GM19025 (cell line): ENCODE measurements at regions not wholly inside any gene's neighbourhood (a gene's known extent, or its start where the extent isn't known, plus 50 kb on each side); places are given as distances from the start of the nearest gene placed in this dataset.

Experiments used
- ATAC-seq: cut with Tn5 transposase; IDR thresholded peaks from one replicate; pipeline ENCODE4 v1.9.1; 2021; ENCODE audit warnings: mild to moderate bottlenecking, low read depth, moderate library complexity; ENCODE audit not compliant: unreplicated experiment

GRCh38 chr6:54440549-54440948, 132.3 kb downstream of the TINAG start:
- no peak for ATAC-seq

GRCh38 chr6:54441020-54441419, 132.8 kb downstream of the TINAG start:
- ATAC-seq: no peak

- no peak for ATAC-seq
Measured at GRCh38 chr6:54441687-54442248, 133.5 kb downstream of the TINAG start.

- no peak for ATAC-seq
Measured at GRCh38 chr6:54445207-54445606, 137.0 kb downstream of the TINAG start.

GRCh38 chr6:54448617-54449016, 140.4 kb downstream of the TINAG start:
- ATAC-seq: no peak

GRCh38 chr6:54451516-54451915, 143.3 kb downstream of the TINAG start:
- ATAC-seq: no peak

- ATAC-seq: no peak
Measured at GRCh38 chr6:54463354-54464024, 155.2 kb downstream of the TINAG start.

- no peak for ATAC-seq
Measured at GRCh38 chr6:54465649-54466300, 157.5 kb downstream of the TINAG start.

GRCh38 chr6:54467384-54467783, 159.1 kb downstream of the TINAG start:
- ATAC-seq: peak; percentile 55

- no peak for ATAC-seq
Measured at GRCh38 chr6:54473328-54473727, 165.1 kb downstream of the TINAG start.

GRCh38 chr6:54474898-54475297, 166.7 kb downstream of the TINAG start:
- no peak for ATAC-seq

GRCh38 chr6:54481091-54481490, 172.8 kb downstream of the TINAG start:
- ATAC-seq: no peak

- no peak for ATAC-seq
Measured at GRCh38 chr6:54491431-54491830, 183.2 kb downstream of the TINAG start.

GRCh38 chr6:54493138-54493537, 184.9 kb downstream of the TINAG start:
- no peak for ATAC-seq

- ATAC-seq: no peak
Measured at GRCh38 chr6:54503144-54503543, 194.9 kb downstream of the TINAG start.

- no peak for ATAC-seq
Measured at GRCh38 chr6:54515013-54515412, 206.8 kb downstream of the TINAG start.

- ATAC-seq: no peak
Measured at GRCh38 chr6:54515713-54516112, 207.5 kb downstream of the TINAG start.

- no peak for ATAC-seq
Measured at GRCh38 chr6:54516321-54516720, 208.1 kb downstream of the TINAG start.

- no peak for ATAC-seq
Measured at GRCh38 chr6:54519161-54519560, 210.9 kb downstream of the TINAG start.

GRCh38 chr6:54525731-54526130, 217.5 kb downstream of the TINAG start:
- no peak for ATAC-seq

GRCh38 chr6:54533567-54533966, 225.3 kb downstream of the TINAG start:
- no peak for ATAC-seq

GRCh38 chr6:54535568-54535967, 227.3 kb downstream of the TINAG start:
- no peak for ATAC-seq
